ENCODE measurements at regions not wholly inside any gene's neighbourhood (a gene's known extent, or its start where the extent isn't known, plus 50 kb on each side); places are given as distances from the start of the nearest gene placed in this dataset.

- H3K27ac Mint-ChIP-seq = no peak overlapping the region
- no peaks in the 10 kb centered on the region for H3K4me1 Mint-ChIP-seq
- intact Hi-C loops (cut with micrococcal nuclease) = no loop called here
- no peaks in the 10 kb centered on the region for H3K36me3 Mint-ChIP-seq (ENCODE audit: low read depth)
- DNase-seq = no peak
- H3K4me3 Mint-ChIP-seq = no peak overlapping the region
- peaks cover 11% of the 10 kb centered on the region for H3K9me3 Mint-ChIP-seq
- H3K27me3 Mint-ChIP-seq = peaks cover 19% of the 10 kb centered on the region
Measured at GRCh38 chrX:150037041-150037440, 98.8 kb upstream of the EOLA2 start.

GRCh38 chrX:150038315-150038714, 100.0 kb upstream of the EOLA2 start:
- Mint-ChIP-seq H3K4me1 (no peaks in the 10 kb centered on the region), H3K4me3 (no peak overlapping the region), H3K36me3 (ENCODE audit: low read depth) (no peaks in the 10 kb centered on the region), H3K9me3 (peaks cover 7% of the 10 kb centered on the region), H3K27me3 (peaks cover 19% of the 10 kb centered on the region), H3K27ac (no peak overlapping the region)
- intact Hi-C loops (cut with micrococcal nuclease) = no loop called here
- DNase-seq = no peak

- Mint-ChIP-seq H3K27me3 (peaks cover 19% of the 10 kb centered on the region), H3K9me3 (peaks cover 7% of the 10 kb centered on the region), H3K4me1 (no peaks in the 10 kb centered on the region), H3K27ac (no peak overlapping the region), H3K4me3 (no peak overlapping the region), H3K36me3 (ENCODE audit: low read depth) (no peaks in the 10 kb centered on the region)
- DNase-seq = no peak
- intact Hi-C loops (cut with micrococcal nuclease) = no loop called here
Measured at GRCh38 chrX:150038986-150039599, 100.8 kb upstream of the EOLA2 start.

- no peaks in the 10 kb centered on the region for H3K36me3 Mint-ChIP-seq (ENCODE audit: low read depth)
- intact Hi-C loops (cut with micrococcal nuclease) = no loop called here
- no peaks in the 10 kb centered on the region for H3K9me3 Mint-ChIP-seq
- no peaks in the 10 kb centered on the region for H3K4me1 Mint-ChIP-seq
- no peak overlapping the region for H3K27ac Mint-ChIP-seq
- no peak overlapping the region for H3K4me3 Mint-ChIP-seq
- H3K27me3 Mint-ChIP-seq = peaks cover 19% of the 10 kb centered on the region
- DNase-seq = no peak
Measured at GRCh38 chrX:150041208-150041607, 102.9 kb upstream of the EOLA2 start.

GRCh38 chrX:150044556-150044955, 106.3 kb upstream of the EOLA2 start:
- no peaks in the 10 kb centered on the region for H3K4me1 Mint-ChIP-seq
- no peaks in the 10 kb centered on the region for H3K9me3 Mint-ChIP-seq
- no peak overlapping the region for H3K4me3 Mint-ChIP-seq
- H3K36me3 Mint-ChIP-seq (ENCODE audit: low read depth) = no peaks in the 10 kb centered on the region
- peaks cover 15% of the 10 kb centered on the region for H3K27me3 Mint-ChIP-seq
- no peak overlapping the region for H3K27ac Mint-ChIP-seq
- DNase-seq = no peak
- intact Hi-C loops (cut with micrococcal nuclease) = no loop called here

GRCh38 chrX:150047818-150048217, 109.5 kb upstream of the EOLA2 start:
- H3K27me3 Mint-ChIP-seq = peaks cover 7% of the 10 kb centered on the region
- intact Hi-C loops (cut with micrococcal nuclease) = no loop called here
- H3K36me3 Mint-ChIP-seq (ENCODE audit: low read depth) = no peaks in the 10 kb centered on the region
- no peak for DNase-seq
- H3K4me1 Mint-ChIP-seq = no peaks in the 10 kb centered on the region
- H3K9me3 Mint-ChIP-seq = no peaks in the 10 kb centered on the region
- H3K27ac Mint-ChIP-seq = no peak overlapping the region
- H3K4me3 Mint-ChIP-seq = no peak overlapping the region

GRCh38 chrX:150049647-150050046, 111.4 kb upstream of the EOLA2 start:
- Mint-ChIP-seq H3K4me3 (no peak overlapping the region), H3K36me3 (ENCODE audit: low read depth) (no peaks in the 10 kb centered on the region), H3K9me3 (no peaks in the 10 kb centered on the region), H3K27ac (no peak overlapping the region), H3K4me1 (no peaks in the 10 kb centered on the region), H3K27me3 (peaks cover 7% of the 10 kb centered on the region)
- intact Hi-C loops (cut with micrococcal nuclease) = loop anchor here (2.0 kb wide), 1 partner anchor 87 kb away; no protein-coding TSS in a partner anchor
- DNase-seq = no peak

- Mint-ChIP-seq H3K4me1 (no peaks in the 10 kb centered on the region), H3K27me3 (peaks cover 5% of the 10 kb centered on the region), H3K9me3 (no peaks in the 10 kb centered on the region), H3K36me3 (ENCODE audit: low read depth) (no peaks in the 10 kb centered on the region), H3K27ac (no peak overlapping the region), H3K4me3 (no peak overlapping the region)
- intact Hi-C loops (cut with micrococcal nuclease) = loop anchor here (2.0 kb wide), 1 partner anchor 88 kb away; no protein-coding TSS in a partner anchor
- DNase-seq = peak; percentile 56
Measured at GRCh38 chrX:150050387-150050786, 112.1 kb upstream of the EOLA2 start.

GRCh38 chrX:150051096-150051495, 112.8 kb upstream of the EOLA2 start:
- H3K4me1 Mint-ChIP-seq = no peaks in the 10 kb centered on the region
- H3K36me3 Mint-ChIP-seq (ENCODE audit: low read depth) = no peaks in the 10 kb centered on the region
- intact Hi-C loops (cut with micrococcal nuclease) = loop anchor here (2.0 kb wide), 1 partner anchor 88 kb away; no protein-coding TSS in a partner anchor
- peaks cover 3% of the 10 kb centered on the region for H3K27me3 Mint-ChIP-seq
- DNase-seq = no peak
- no peak overlapping the region for H3K4me3 Mint-ChIP-seq
- no peak overlapping the region for H3K27ac Mint-ChIP-seq
- no peaks in the 10 kb centered on the region for H3K9me3 Mint-ChIP-seq

- no peak for DNase-seq
- H3K36me3 Mint-ChIP-seq (ENCODE audit: low read depth) = no peaks in the 10 kb centered on the region
- H3K27me3 Mint-ChIP-seq = peaks cover 2% of the 10 kb centered on the region
- no peaks in the 10 kb centered on the region for H3K4me1 Mint-ChIP-seq
- intact Hi-C loops (cut with micrococcal nuclease) = no loop called here
- H3K9me3 Mint-ChIP-seq = no peaks in the 10 kb centered on the region
- no peak overlapping the region for H3K4me3 Mint-ChIP-seq
- H3K27ac Mint-ChIP-seq = no peak overlapping the region
Measured at GRCh38 chrX:150052226-150052625, 113.9 kb upstream of the EOLA2 start.

GRCh38 chrX:150058728-150059127, 120.4 kb upstream of the EOLA2 start:
- H3K4me3 Mint-ChIP-seq = no peak overlapping the region
- H3K4me1 Mint-ChIP-seq = peaks cover 3% of the 10 kb centered on the region
- DNase-seq = no peak
- intact Hi-C loops (cut with micrococcal nuclease) = no loop called here
- no peaks in the 10 kb centered on the region for H3K36me3 Mint-ChIP-seq (ENCODE audit: low read depth)
- H3K27ac Mint-ChIP-seq = no peak overlapping the region
- no peaks in the 10 kb centered on the region for H3K9me3 Mint-ChIP-seq
- H3K27me3 Mint-ChIP-seq = peaks cover 10% of the 10 kb centered on the region

- no peaks in the 10 kb centered on the region for H3K36me3 Mint-ChIP-seq (ENCODE audit: low read depth)
- no peak overlapping the region for H3K4me3 Mint-ChIP-seq
- peaks cover 10% of the 10 kb centered on the region for H3K27me3 Mint-ChIP-seq
- DNase-seq = no peak
- no peaks in the 10 kb centered on the region for H3K9me3 Mint-ChIP-seq
- no peak overlapping the region for H3K27ac Mint-ChIP-seq
- peaks cover 4% of the 10 kb centered on the region for H3K4me1 Mint-ChIP-seq
- intact Hi-C loops (cut with micrococcal nuclease) = no loop called here
Measured at GRCh38 chrX:150060406-150060805, 122.1 kb upstream of the EOLA2 start.

GRCh38 chrX:150062292-150063137, 124.2 kb upstream of the EOLA2 start:
- intact Hi-C loops (cut with micrococcal nuclease) = no loop called here
- Mint-ChIP-seq H3K27me3 (peaks cover 7% of the 10 kb centered on the region), H3K4me1 (peaks cover 4% of the 10 kb centered on the region), H3K36me3 (ENCODE audit: low read depth) (no peaks in the 10 kb centered on the region), H3K9me3 (no peaks in the 10 kb centered on the region), H3K27ac (no peak overlapping the region), H3K4me3 (no peak overlapping the region)
- no peak for DNase-seq

- intact Hi-C loops (cut with micrococcal nuclease) = no loop called here
- no peaks in the 10 kb centered on the region for H3K9me3 Mint-ChIP-seq
- no peak overlapping the region for H3K4me3 Mint-ChIP-seq
- H3K27me3 Mint-ChIP-seq = peaks cover 4% of the 10 kb centered on the region
- no peak for DNase-seq
- no peak overlapping the region for H3K27ac Mint-ChIP-seq
- H3K4me1 Mint-ChIP-seq = peaks cover 4% of the 10 kb centered on the region
- no peaks in the 10 kb centered on the region for H3K36me3 Mint-ChIP-seq (ENCODE audit: low read depth)
Measured at GRCh38 chrX:150063138-150063518, 124.8 kb upstream of the EOLA2 start.
